ENCODE measurements at regions not wholly inside any gene's neighbourhood (a gene's known extent, or its start where the extent isn't known, plus 50 kb on each side); places are given as distances from the start of the nearest gene placed in this dataset.

DNA sequence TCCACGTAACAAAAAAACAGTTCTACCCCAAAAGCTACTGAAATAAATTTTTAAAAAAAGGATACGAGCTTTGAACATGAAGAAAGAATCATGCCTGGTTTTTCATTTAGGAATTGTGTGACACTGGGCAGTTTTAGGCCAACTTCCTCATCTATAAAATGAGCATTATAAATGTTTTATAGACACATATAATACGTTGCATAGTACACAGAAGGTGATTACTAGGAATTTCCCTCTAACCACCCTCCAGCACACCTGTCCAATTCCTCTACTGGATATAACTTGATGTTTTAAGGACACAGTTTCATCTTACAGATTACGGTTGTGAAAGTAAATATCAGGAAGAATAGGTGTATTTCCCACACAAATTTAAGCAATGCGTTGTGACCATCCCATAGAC is 85.5 kb upstream of the IQCM start:
- POLR2A ChIA-PET: no interaction called here
- CTCF ChIA-PET: no interaction called here
- TF ChIP-seq, protein P1, sequence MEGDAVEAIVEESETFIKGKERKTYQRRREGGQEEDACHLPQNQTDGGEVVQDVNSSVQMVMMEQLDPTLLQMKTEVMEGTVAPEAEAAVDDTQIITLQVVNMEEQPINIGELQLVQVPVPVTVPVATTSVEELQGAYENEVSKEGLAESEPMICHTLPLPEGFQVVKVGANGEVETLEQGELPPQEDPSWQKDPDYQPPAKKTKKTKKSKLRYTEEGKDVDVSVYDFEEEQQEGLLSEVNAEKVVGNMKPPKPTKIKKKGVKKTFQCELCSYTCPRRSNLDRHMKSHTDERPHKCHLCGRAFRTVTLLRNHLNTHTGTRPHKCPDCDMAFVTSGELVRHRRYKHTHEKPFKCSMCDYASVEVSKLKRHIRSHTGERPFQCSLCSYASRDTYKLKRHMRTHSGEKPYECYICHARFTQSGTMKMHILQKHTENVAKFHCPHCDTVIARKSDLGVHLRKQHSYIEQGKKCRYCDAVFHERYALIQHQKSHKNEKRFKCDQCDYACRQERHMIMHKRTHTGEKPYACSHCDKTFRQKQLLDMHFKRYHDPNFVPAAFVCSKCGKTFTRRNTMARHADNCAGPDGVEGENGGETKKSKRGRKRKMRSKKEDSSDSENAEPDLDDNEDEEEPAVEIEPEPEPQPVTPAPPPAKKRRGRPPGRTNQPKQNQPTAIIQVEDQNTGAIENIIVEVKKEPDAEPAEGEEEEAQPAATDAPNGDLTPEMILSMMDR (IDR thresholded peaks at IDR 0.05; ENCODE audit: control extremely low read depth, extremely low read depth, low read depth, missing control alignments): no peak
- DNase-seq (ENCODE audit: extremely low spot score): no peak

DNA sequence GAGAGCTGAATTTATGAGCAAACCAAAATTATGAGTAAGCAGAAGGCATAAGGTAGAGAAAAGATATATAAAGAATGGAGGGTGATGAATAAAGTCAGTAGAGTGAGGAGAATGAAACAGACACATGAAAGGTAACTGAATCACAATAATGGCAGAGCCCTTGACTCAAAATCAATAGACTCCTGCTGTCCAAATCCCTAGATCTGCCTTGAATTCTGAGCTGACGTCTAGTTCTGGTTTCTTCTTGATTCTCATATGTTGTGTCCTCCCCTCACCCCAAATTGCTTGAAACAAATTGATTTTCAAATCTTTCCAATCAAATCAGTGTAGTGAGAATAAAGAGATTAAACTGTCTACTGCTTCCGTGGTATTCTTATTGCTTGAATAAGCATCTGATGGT is 86.6 kb upstream of the IQCM start:
- ChIA-PET CTCF (no interaction called here), POLR2A (no interaction called here)
- no peak for DNase-seq (ENCODE audit: extremely low spot score)
- TF ChIP-seq, protein P1 (IDR thresholded peaks at IDR 0.05; ENCODE audit: control extremely low read depth, extremely low read depth, low read depth, missing control alignments): no peak

DNA sequence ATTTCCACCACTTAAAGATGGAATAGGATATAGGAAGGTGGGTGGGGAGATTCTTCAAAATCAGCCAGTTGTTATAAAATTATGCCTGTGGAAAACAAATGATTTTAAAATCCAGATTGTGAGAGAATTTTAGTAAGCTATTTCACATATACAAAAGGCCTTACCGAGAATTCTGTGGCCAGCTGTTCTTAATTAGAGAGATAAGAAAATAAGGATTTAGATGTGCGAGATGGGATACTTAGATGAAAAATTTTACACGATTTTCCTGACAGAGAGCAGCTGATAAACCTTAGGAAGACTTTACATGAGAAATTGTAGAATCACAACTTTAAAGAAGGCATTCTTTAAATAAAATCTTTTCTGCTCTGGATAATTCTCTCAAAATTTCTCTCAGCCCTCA is 94.5 kb upstream of the IQCM start:
- POLR2A ChIA-PET: no interaction called here
- DNase-seq (ENCODE audit: extremely low spot score): no peak
- CTCF ChIA-PET: no interaction called here
- TF ChIP-seq, protein P1 (IDR thresholded peaks at IDR 0.05; ENCODE audit: control extremely low read depth, extremely low read depth, low read depth, missing control alignments): no peak

DNA sequence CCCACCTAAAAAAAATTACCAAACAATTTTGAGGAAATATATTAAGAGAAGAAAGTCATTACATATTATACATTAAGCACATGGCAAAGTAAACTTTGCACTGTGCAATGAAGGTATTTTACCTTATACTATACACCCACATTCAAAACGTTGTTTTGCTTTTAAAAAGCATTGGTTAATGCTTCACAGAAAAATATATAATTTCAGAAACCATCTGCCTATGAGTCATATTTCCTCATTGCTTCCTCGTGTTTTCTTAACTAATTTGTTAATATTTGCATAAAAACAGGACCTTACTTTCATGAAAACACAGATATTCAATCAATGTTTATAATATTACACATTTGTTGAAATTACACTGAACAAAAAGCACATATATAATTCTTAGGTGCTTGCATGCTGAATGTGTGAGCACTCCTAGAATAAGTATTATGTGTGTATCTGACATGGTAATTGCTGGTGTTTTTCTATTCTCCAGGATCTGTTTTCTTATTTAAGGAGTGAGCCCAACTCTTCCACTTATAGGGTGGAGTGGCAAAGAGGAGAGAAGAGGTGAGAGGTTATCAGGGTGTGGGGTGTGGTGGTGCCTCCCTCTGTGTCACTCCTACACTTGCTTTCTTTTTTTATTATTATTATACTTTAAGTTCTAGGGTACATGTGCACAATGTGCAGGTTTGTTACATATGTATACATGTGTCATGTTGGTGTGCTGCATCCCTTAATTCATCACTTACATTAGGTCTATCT is 95.1 kb upstream of the IQCM start:
- POLR2A ChIA-PET: no interaction called here

DNA sequence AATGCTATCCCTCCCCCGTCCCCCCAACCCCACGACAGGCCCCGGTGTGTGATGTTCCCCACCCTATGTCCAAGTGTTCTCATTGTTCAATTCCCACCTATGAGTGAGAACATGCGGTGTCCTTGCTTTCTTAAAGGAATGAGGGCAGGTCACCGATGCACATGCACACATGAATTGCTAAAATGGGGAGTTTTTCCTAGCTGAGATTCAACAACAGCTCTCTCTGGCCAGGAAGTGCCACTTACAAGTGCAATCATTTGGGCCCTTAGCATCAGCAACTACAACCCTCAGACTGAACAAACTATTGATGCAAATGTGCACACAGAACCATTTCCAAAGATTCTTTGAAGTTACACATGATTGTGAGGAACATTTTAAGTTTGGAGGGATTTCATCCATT is 95.7 kb upstream of the IQCM start:
- TF ChIP-seq, protein P1 (IDR thresholded peaks at IDR 0.05; ENCODE audit: control extremely low read depth, extremely low read depth, low read depth, missing control alignments): no peak
- DNase-seq (ENCODE audit: extremely low spot score): no peak

More for the DNA sequence above, 95.1 kb upstream of the IQCM start:
- DNase-seq (ENCODE audit: extremely low spot score): no peak
- TF ChIP-seq, protein P1 (IDR thresholded peaks at IDR 0.05; ENCODE audit: control extremely low read depth, extremely low read depth, low read depth, missing control alignments): no peak
- CTCF ChIA-PET: no interaction called here

DNA sequence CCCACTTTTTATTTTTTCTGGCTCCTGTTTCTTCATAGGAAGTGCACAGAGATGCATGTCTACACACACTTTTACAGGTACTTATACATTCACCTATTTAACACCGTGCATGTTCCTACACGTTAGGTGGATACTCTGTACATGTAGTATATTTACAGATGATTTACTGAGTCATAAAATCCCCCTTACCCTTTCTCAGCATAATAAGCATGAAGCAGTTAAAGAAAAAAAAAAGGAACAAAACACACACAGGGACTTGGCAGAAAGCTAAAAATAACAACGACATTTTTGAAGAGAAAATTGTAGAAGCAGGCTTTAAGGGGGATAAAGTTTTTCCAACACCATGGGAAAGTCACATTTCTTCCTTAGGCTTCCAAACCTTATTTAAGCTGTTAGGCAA is 96.4 kb upstream of the IQCM start:
- ChIA-PET CTCF (interaction anchor here (1.1 kb wide), 1 partner anchor 12 kb away, joined by 3 read pairs; no protein-coding TSS in a partner anchor), POLR2A (no interaction called here)
- TF ChIP-seq, protein P1 (IDR thresholded peaks at IDR 0.05; ENCODE audit: control extremely low read depth, extremely low read depth, low read depth, missing control alignments): no peak
- no peak for DNase-seq (ENCODE audit: extremely low spot score)

More for the DNA sequence above, 95.7 kb upstream of the IQCM start:
- POLR2A ChIA-PET: no interaction called here
- CTCF ChIA-PET: no interaction called here
